ENCODE measurements at regions not wholly inside any gene's neighbourhood (a gene's known extent, or its start where the extent isn't known, plus 50 kb on each side); places are given as distances from the start of the nearest gene placed in this dataset.

DNA sequence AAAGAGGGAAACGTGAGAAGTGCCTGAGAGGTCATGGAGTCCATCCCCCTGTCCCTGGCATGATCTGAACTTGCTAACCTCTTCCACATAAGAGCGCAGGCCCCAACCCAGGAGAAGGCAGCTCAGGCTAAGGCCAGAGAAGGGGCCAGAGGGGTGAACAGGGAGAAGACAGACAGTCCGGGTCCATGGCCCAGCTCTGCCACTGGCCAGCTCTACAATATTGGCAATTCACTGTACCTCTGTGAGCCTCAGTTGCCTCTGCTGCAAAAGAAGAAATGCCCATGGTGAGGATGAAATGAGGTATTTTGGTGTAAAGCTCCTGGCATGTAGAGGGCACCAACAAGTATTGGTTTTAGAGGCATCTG, 72.3 kb downstream of the CAMK2N1 start:
- no peaks in the 10 kb centered on the region for H3K4me1 ChIP-seq
- H3K27ac ChIP-seq = no peak overlapping the region
- no peak overlapping the region for H3K4me3 ChIP-seq
- WGBS, 4 donors = 66 to 85% (median 78%) methylated on average over 3 of the region's 3 CpGs
- DNase-seq (no peak), ATAC-seq (no peak)
- peaks cover 0 to 14% (median 0%) of the 10 kb centered on the region in 9 donors for H3K27me3 ChIP-seq
- H3K9me3 ChIP-seq = no peaks in the 10 kb centered on the region
- TF ChIP-seq, protein P1, sequence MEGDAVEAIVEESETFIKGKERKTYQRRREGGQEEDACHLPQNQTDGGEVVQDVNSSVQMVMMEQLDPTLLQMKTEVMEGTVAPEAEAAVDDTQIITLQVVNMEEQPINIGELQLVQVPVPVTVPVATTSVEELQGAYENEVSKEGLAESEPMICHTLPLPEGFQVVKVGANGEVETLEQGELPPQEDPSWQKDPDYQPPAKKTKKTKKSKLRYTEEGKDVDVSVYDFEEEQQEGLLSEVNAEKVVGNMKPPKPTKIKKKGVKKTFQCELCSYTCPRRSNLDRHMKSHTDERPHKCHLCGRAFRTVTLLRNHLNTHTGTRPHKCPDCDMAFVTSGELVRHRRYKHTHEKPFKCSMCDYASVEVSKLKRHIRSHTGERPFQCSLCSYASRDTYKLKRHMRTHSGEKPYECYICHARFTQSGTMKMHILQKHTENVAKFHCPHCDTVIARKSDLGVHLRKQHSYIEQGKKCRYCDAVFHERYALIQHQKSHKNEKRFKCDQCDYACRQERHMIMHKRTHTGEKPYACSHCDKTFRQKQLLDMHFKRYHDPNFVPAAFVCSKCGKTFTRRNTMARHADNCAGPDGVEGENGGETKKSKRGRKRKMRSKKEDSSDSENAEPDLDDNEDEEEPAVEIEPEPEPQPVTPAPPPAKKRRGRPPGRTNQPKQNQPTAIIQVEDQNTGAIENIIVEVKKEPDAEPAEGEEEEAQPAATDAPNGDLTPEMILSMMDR (IDR thresholded peaks at IDR 0.05) = no peak
- no peak for TF ChIP-seq POLR2A (IDR thresholded peaks at IDR 0.05)
- H3K36me3 ChIP-seq = no peaks in the 10 kb centered on the region
- intact Hi-C loops (cut with DNase I) = no loop called here

GRCh38 chr1:20413136-20413775, 72.8 kb downstream of the CAMK2N1 start:
- Histone ChIP-seq H3K27ac (no peak overlapping the region), H3K27me3 (peaks cover 0 to 11% (median 0%) of the 10 kb centered on the region in 9 donors), H3K4me3 (no peak overlapping the region), H3K9me3 (no peaks in the 10 kb centered on the region), H3K4me1 (no peaks in the 10 kb centered on the region), H3K36me3 (no peaks in the 10 kb centered on the region)
- DNase-seq (no peak), ATAC-seq (no peak)
- intact Hi-C loops (cut with DNase I) = no loop called here
- WGBS, 4 donors = 75 to 87% (median 80%) methylated on average over 8 to 11 of the region's 11 CpGs
- no peak for TF ChIP-seq POLR2A (IDR thresholded peaks at IDR 0.05)
- TF ChIP-seq, protein P1 (IDR thresholded peaks at IDR 0.05) = no peak

- DNase-seq = no peak
- TF ChIP-seq POLR2A (IDR thresholded peaks at IDR 0.05) = no peak
- TF ChIP-seq, protein P1 (IDR thresholded peaks at IDR 0.05) = no peak
- 67 to 76% (median 68%) methylated on average over 10 of the region's 10 CpGs for WGBS, 4 donors
Measured at GRCh38 chr1:20411196-20411980, 74.6 kb downstream of the CAMK2N1 start.

GRCh38 chr1:20410503-20410902, 75.5 kb downstream of the CAMK2N1 start:
- Histone ChIP-seq H3K4me1 (peaks cover 0 to 4% (median 0%) of the 10 kb centered on the region in 12 donors), H3K27ac (no peak overlapping the region), H3K36me3 (no peaks in the 10 kb centered on the region), H3K9me3 (peaks cover 0 to 3% (median 0%) of the 10 kb centered on the region in 12 donors), H3K27me3 (peaks cover 0 to 10% (median 0%) of the 10 kb centered on the region in 9 donors), H3K4me3 (no peak overlapping the region)
- no peak for TF ChIP-seq POLR2A (IDR thresholded peaks at IDR 0.05)
- TF ChIP-seq, protein P1 (IDR thresholded peaks at IDR 0.05) = no peak
- 80 to 96% (median 89%) methylated on average over 1 of the region's 1 CpG for WGBS, 4 donors
- ATAC-seq (no peak), DNase-seq (no peak)
- intact Hi-C loops (cut with DNase I) = no loop called here

More at GRCh38 chr1:20411196-20411980, 74.6 kb downstream of the CAMK2N1 start:
- intact Hi-C loops (cut with DNase I) = no loop called here
- Histone ChIP-seq H3K36me3 (no peaks in the 10 kb centered on the region), H3K27ac (no peak overlapping the region), H3K4me1 (no peaks in the 10 kb centered on the region), H3K9me3 (peaks cover 0 to 3% (median 0%) of the 10 kb centered on the region in 12 donors), H3K4me3 (no peak overlapping the region), H3K27me3 (peaks cover 0 to 4% (median 0%) of the 10 kb centered on the region in 9 donors)
- peak in 2 of 4 donors; percentile 31 to 51 for ATAC-seq

Measured in heart left ventricle (tissue), 16 donors.